HCT116 (cell line): ENCODE measurements at regions not wholly inside any gene's neighbourhood (a gene's known extent, or its start where the extent isn't known, plus 50 kb on each side); places are given as distances from the start of the nearest gene placed in this dataset.

Experiments
- ATAC-seq: fragments of 200-7000 bp; cut with Tn5 transposase; 2 replicates; pipeline ENCODE4 v1.9.1; 2020; ENCODE audit warnings: mild to moderate bottlenecking, moderate library complexity
- BruUV-seq: library from RNA; stranded (reverse); fragments of 400-500 nt; replicated peaks from 2 replicates; lab custom pipeline; 2021; lab: Mats Ljungman, UMichigan
- CTCF ChIA-PET: fragments of 300-600 bp; sonication (Branson Sonifier 250); formaldehyde crosslinking; loops from one replicate; lab custom pipeline; 2021; ENCODE audit warnings: antibody characterized with exemption; lab: Charles Lee
- POLR2A ChIA-PET: fragments of 300-600, 350-600 bp; sonication (Branson Sonifier 250); formaldehyde crosslinking; loops from one replicate; lab custom pipeline; 2021; ENCODE audit warnings: antibody characterized with exemption; lab: Charles Lee
- RAD21 ChIA-PET, 2 experiments: fragments of 300-600 bp; sonication (Branson Sonifier 250); formaldehyde crosslinking; loops; one replicate each; lab custom pipeline; 2023; ENCODE audit warnings: low total read pairs in 2 of 2; ENCODE audit not compliant: uncharacterized antibody in 2 of 2, unreplicated experiment in 2 of 2, low non-redundant PET in 1 of 2; lab: Charles Lee
- DNase-seq: peaks from one replicate; pipeline ENCODE4 v3.0.0-alpha.2; 2010; ENCODE audit warnings: low read depth, low spot score
- H2AFZ ChIP-seq: fragments of 200-600 bp; shearing (Covaris generic), sonication (generic); 2 replicates; pipeline ENCODE4 v1.6.1; 2017; ENCODE audit warnings: low read depth, mixed run types, mixed read lengths, antibody characterized with exemption, low read length; ENCODE audit not compliant: poor library complexity, severe bottlenecking
- H3K27ac ChIP-seq: 2 replicates; pipeline ENCODE4 v1.5.1; 2012; ENCODE audit warnings: low read depth, low read length
- H3K27me3 ChIP-seq: fragments of 200-600 bp; sonication (generic); 2 replicates; pipeline ENCODE4 v1.6.1; 2016; ENCODE audit warnings: mixed run types, low read length, mixed read lengths; ENCODE audit not compliant: insufficient read depth
- H3K36me3 ChIP-seq, 2 experiments: fragments of 200-500 bp in 1 of 2; fragments of 200-600 bp in 1 of 2; sonication (Bioruptor generic) in 1 of 2; sonication (generic) in 1 of 2; 2 replicates each; pipeline versions ENCODE4 v1.5.1 to v1.6.1; 2014 to 2016; ENCODE audit warnings: low read length in 2 of 2, inconsistent platforms in 1 of 2, mixed read lengths in 1 of 2, mixed run types in 1 of 2; ENCODE audit not compliant: insufficient read depth in 2 of 2, control insufficient read depth in 1 of 2
- H3K4me1 ChIP-seq, 2 experiments: fragments of 200-600 bp in 1 of 2; sonication (generic) in 1 of 2; 2 replicates each; pipeline versions ENCODE4 v1.5.1 to v1.6.1; 2012 to 2017; ENCODE audit warnings: low read length in 2 of 2, inconsistent platforms in 1 of 2, mild to moderate bottlenecking in 1 of 2, mixed read lengths in 1 of 2, mixed run types in 1 of 2, moderate library complexity in 1 of 2; ENCODE audit not compliant: insufficient read depth in 2 of 2, control insufficient read depth in 1 of 2
- H3K4me2 ChIP-seq: fragments of 200-600 bp; sonication (generic); 2 replicates; pipeline ENCODE4 v1.6.1; 2017; ENCODE audit warnings: mixed run types, low read length, mixed read lengths
- H3K4me3 ChIP-seq, 2 experiments: fragments of 200-600 bp in 1 of 2; sonication (generic) in 1 of 2; replicated peaks in 1 of 2; 2 replicates each; pipeline ENCODE4 v1.5.1; 2011 to 2016; ENCODE audit warnings: low read length in 2 of 2, control low read depth in 1 of 2, low read depth in 1 of 2, mild to moderate bottlenecking in 1 of 2, mixed read lengths in 1 of 2, mixed run types in 1 of 2
- H3K79me2 ChIP-seq: fragments of 200-600 bp; sonication (generic); 2 replicates; pipeline ENCODE4 v1.6.1; 2017; ENCODE audit warnings: mild to moderate bottlenecking, mixed run types, low read length, moderate library complexity, mixed read lengths; ENCODE audit not compliant: insufficient read depth
- H3K9ac ChIP-seq: fragments of 200-600 bp; sonication (generic); 2 replicates; pipeline ENCODE4 v1.6.1; 2016; ENCODE audit warnings: low read length, mixed read lengths
- H3K9me2 ChIP-seq: fragments of 200-600 bp; sonication (generic), shearing (Covaris generic); 2 replicates; pipeline ENCODE4 v1.6.1; 2017; ENCODE audit warnings: mixed run types, mild to moderate bottlenecking, moderate library complexity; ENCODE audit not compliant: insufficient read depth
- H3K9me3 ChIP-seq, 2 experiments: fragments of 200-500 bp in 1 of 2; fragments of 200-600 bp in 1 of 2; sonication (Bioruptor generic) in 1 of 2; sonication (generic) in 1 of 2; 2 replicates each; pipeline ENCODE4 v1.6.1; 2014 to 2017; ENCODE audit warnings: low read length in 2 of 2, mixed read lengths in 2 of 2, inconsistent platforms in 1 of 2, low read depth in 1 of 2, mild to moderate bottlenecking in 1 of 2, mixed run types in 1 of 2, moderate library complexity in 1 of 2; ENCODE audit not compliant: control insufficient read depth in 1 of 2, insufficient read depth in 1 of 2
- H4K20me1 ChIP-seq: fragments of 200-600 bp; sonication (generic), shearing (Covaris generic); 2 replicates; pipeline ENCODE4 v1.6.1; 2017; ENCODE audit warnings: mixed run types, mild to moderate bottlenecking, moderate library complexity; ENCODE audit not compliant: insufficient read depth
- CTCF ChIP-seq, 3 experiments: fragments of 200-600 bp in 1 of 3; sonication (generic) in 1 of 3; IDR thresholded peaks in 2 of 3; conservative IDR thresholded peaks in 1 of 3; 2 replicates each; pipeline ENCODE4 v1.5.1; 2012 to 2017; ENCODE audit warnings: low read depth in 2 of 3, low read length in 2 of 3, antibody characterized with exemption in 1 of 3, borderline replicate concordance in 1 of 3, control low read depth in 1 of 3, mild to moderate bottlenecking in 1 of 3, mixed read lengths in 1 of 3, mixed run types in 1 of 3, moderate library complexity in 1 of 3; ENCODE audit not compliant: insufficient read depth in 1 of 3
- EZH2 ChIP-seq: fragments of 200-600 bp; sonication (generic); IDR thresholded peaks from 2 replicates; pipeline ENCODE4 v1.6.1; 2017; ENCODE audit warnings: antibody characterized with exemption, mixed run types
- FOSL1 ChIP-seq: IDR thresholded peaks from 2 replicates; pipeline ENCODE4 v1.6.1; 2012; ENCODE audit warnings: low read depth
- RAD21 ChIP-seq: IDR thresholded peaks from 2 replicates; pipeline ENCODE4 v1.6.1; 2012; ENCODE audit warnings: low read depth, mild to moderate bottlenecking
- SIN3A ChIP-seq: IDR thresholded peaks from 2 replicates; pipeline ENCODE4 v1.6.1; 2012; ENCODE audit warnings: low read depth
- ZNF274 ChIP-seq: fragments of 200-500 bp; sonication (Bioruptor generic); IDR thresholded peaks from 2 replicates; pipeline ENCODE4 v1.6.1; 2014; ENCODE audit warnings: mild to moderate bottlenecking, low read depth, low read length, inconsistent platforms
- intact Hi-C: fragments of 100-400 bp; cut with micrococcal nuclease; formaldehyde crosslinking; loops from 2 replicates; pipeline ENCODE4 v1.10.0; 2022
- TF ChIP-seq, protein P1 (sequence below): IDR thresholded peaks from 2 replicates; pipeline ENCODE4 v1.6.1; 2012

DNA sequence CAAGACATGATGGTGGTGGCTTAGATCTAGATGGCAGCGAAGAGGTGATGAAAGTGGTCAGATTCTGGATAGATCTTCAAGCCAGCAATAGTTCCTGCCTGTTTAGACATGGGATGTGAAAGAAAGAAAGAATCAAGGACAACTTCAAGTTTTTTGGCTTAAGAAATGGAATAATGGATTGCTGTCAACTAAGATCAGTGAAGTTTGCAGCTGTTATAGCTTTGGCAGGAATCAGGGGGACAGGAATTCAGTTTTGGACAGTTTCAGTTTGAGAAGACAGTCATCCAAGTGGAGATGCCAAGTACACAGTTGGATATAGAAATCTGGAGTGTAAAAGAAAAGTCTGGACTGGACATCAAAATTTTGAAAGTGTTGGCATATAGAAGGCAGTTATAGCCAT lies 283.7 kb upstream of the PKDCC start (continued):
- TF ChIP-seq CTCF (IDR thresholded peaks at IDR 0.05 in 2 of 3, conservative IDR thresholded peaks at IDR 0.05 in 1 of 3; ENCODE audit: borderline replicate concordance in 1 of 3, insufficient read depth in 1 of 3, low read depth in 2 of 3, low read length in 2 of 3), result no peak
- TF ChIP-seq FOSL1, result no peak
- no peak for TF ChIP-seq EZH2
- TF ChIP-seq ZNF274, result no peak
- no peak for TF ChIP-seq SIN3A
- TF ChIP-seq, protein P1, sequence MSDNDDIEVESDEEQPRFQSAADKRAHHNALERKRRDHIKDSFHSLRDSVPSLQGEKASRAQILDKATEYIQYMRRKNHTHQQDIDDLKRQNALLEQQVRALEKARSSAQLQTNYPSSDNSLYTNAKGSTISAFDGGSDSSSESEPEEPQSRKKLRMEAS, result no peak

DNA sequence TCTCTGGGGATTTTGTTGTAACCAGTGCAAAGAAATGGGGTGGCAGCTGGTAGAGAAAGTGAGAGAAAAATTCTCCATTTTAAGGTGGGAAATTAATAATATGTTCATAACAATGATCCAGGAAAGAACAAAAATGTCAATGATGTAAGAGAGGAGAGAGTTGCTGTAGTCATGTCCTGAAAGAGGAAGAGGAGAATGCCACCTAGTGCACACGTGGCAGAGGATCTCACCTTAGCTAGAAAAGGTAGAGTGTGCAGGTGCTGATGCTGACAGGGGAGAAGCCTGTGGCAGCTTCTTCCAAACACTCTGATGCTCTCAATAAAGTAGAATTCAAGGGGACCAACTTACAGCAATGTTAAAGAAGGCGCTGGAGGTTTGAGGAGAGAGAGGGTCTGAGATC lies 282.9 kb upstream of the PKDCC start:
- Histone ChIP-seq H3K9me2 (no peaks in the 10 kb centered on the region), H3K27me3 (peaks cover 21% of the 10 kb centered on the region; the same call in 1 of the 2 replicates), H3K4me2 (no peak overlapping the region), H4K20me1 (no peaks in the 10 kb centered on the region), H3K9me3 (no peaks in the 10 kb centered on the region), H3K27ac (no peak overlapping the region), H3K79me2 (no peaks in the 10 kb centered on the region), H2AFZ (no peak overlapping the region), H3K4me3 (no peak overlapping the region), H3K4me1 (no peaks in the 10 kb centered on the region), H3K9ac (no peak overlapping the region), H3K36me3 (no peaks in the 10 kb centered on the region)
- CTCF ChIA-PET, result no interaction called here
- ATAC-seq (no peak), DNase-seq (no peak)
- POLR2A ChIA-PET, result no interaction called here
- no TSS peak for BruUV-seq
- TF ChIP-seq EZH2 (no peak), RAD21 (peak; percentile 19; the same call in 1 of the 2 replicates)
- RAD21 ChIA-PET, result no interaction called here
- intact Hi-C loops, result no loop called here
